Lower leg skin (tissue), 4 donors: ENCODE measurements at regions not wholly inside any gene's neighbourhood (a gene's known extent, or its start where the extent isn't known, plus 50 kb on each side); places are given as distances from the start of the nearest gene placed in this dataset.

Source experiments
- DNase-seq, 2 donors: peaks; one replicate each; pipeline ENCODE4 v3.0.0-alpha.2; 2019; ENCODE audit warnings: low spot score in 2 of 2
- H3K4me3 ChIP-seq: fragments of 200-600 bp; sonication (generic); 2 replicates; pipeline ENCODE4 v1.5.1; 2017; ENCODE audit warnings: mild to moderate bottlenecking, low read depth; ENCODE audit not compliant: poor library complexity, severe bottlenecking
- CTCF ChIP-seq, 3 donors: fragments of 450-650 bp; IDR thresholded peaks; one replicate each; pipeline ENCODE4 v1.5.1; 2016; ENCODE audit warnings: antibody characterized with exemption in 3 of 3, mild to moderate bottlenecking in 3 of 3, moderate library complexity in 2 of 3
- POLR2A ChIP-seq, 2 donors: fragments of 450-650 bp; IDR thresholded peaks; one replicate each; pipeline ENCODE4 v1.6.1; 2016 to 2017; ENCODE audit warnings: antibody characterized with exemption in 2 of 2, mild to moderate bottlenecking in 1 of 2, moderate library complexity in 1 of 2
- WGBS, 2 donors: methylation state at CpG; one replicate each; pipeline ENCODE4 v1.1.5; 2018; 5-methylcytosine and 5-hydroxymethylcytosine counted together
- intact Hi-C: fragments of 100-400 bp; cut with DNase I; formaldehyde crosslinking; loops from one replicate; pipeline ENCODE4 v1.15.0; 2023; ENCODE audit warnings: low total_unique reads

- H3K4me3 ChIP-seq: no peak overlapping the region
- WGBS, 2 donors: 65 to 77% methylated on average over 2 of the region's 2 CpGs
- intact Hi-C loops: no loop called here
- TF ChIP-seq POLR2A (IDR thresholded peaks at IDR 0.05) (no peak), CTCF (IDR thresholded peaks at IDR 0.05) (no peak)
- DNase-seq: no peak
These were observed 137.8 kb upstream of the BDNF start for GRCh38 chr11:27837895-27838563.

- H3K4me3 ChIP-seq: no peak overlapping the region
- no peak for TF ChIP-seq CTCF (IDR thresholded peaks at IDR 0.05)
- no peak for TF ChIP-seq POLR2A (IDR thresholded peaks at IDR 0.05)
- no peak for DNase-seq
- 66 to 71% methylated on average over 3 of the region's 3 CpGs for WGBS, 2 donors
- intact Hi-C loops: no loop called here
These were observed 130.0 kb upstream of the BDNF start for GRCh38 chr11:27830206-27830605.

- intact Hi-C loops: no loop called here
- DNase-seq: no peak
- TF ChIP-seq POLR2A (IDR thresholded peaks at IDR 0.05) (no peak), CTCF (IDR thresholded peaks at IDR 0.05) (no peak)
- no peak overlapping the region for H3K4me3 ChIP-seq
These were observed 120.0 kb upstream of the BDNF start for GRCh38 chr11:27820249-27820648.

GRCh38 chr11:27816197-27816596, 115.9 kb upstream of the BDNF start:
- TF ChIP-seq POLR2A (IDR thresholded peaks at IDR 0.05) (no peak), CTCF (IDR thresholded peaks at IDR 0.05) (no peak)
- intact Hi-C loops: no loop called here
- DNase-seq: no peak
- WGBS, 2 donors: 75 to 97% methylated on average over 1 of the region's 1 CpG
- no peak overlapping the region for H3K4me3 ChIP-seq

GRCh38 chr11:27812341-27812740, 112.1 kb upstream of the BDNF start:
- DNase-seq: no peak
- H3K4me3 ChIP-seq: no peak overlapping the region
- 83 to 95% methylated on average over 2 of the region's 2 CpGs for WGBS, 2 donors
- TF ChIP-seq CTCF (IDR thresholded peaks at IDR 0.05) (no peak), POLR2A (IDR thresholded peaks at IDR 0.05) (no peak)
- intact Hi-C loops: no loop called here

- H3K4me3 ChIP-seq: no peak overlapping the region
- intact Hi-C loops: no loop called here
- 83 to 90% methylated on average over 2 of the region's 2 CpGs for WGBS, 2 donors
- no peak for DNase-seq
- TF ChIP-seq POLR2A (IDR thresholded peaks at IDR 0.05) (no peak), CTCF (IDR thresholded peaks at IDR 0.05) (no peak)
These were observed 107.3 kb upstream of the BDNF start for GRCh38 chr11:27807596-27807995.
